Right hindlimb (tissue), 1 donor: ENCODE measurements at regions not wholly inside any gene's neighbourhood (a gene's known extent, or its start where the extent isn't known, plus 50 kb on each side); places are given as distances from the start of the nearest gene placed in this dataset.

Source experiments
- DNase-seq: peaks from one replicate; pipeline ENCODE4 v3.0.0-alpha.2; 2018

GRCh38 chr4:166498546-166498945 lies 625.5 kb downstream of the TLL1 start:
- no peak for DNase-seq

DNA sequence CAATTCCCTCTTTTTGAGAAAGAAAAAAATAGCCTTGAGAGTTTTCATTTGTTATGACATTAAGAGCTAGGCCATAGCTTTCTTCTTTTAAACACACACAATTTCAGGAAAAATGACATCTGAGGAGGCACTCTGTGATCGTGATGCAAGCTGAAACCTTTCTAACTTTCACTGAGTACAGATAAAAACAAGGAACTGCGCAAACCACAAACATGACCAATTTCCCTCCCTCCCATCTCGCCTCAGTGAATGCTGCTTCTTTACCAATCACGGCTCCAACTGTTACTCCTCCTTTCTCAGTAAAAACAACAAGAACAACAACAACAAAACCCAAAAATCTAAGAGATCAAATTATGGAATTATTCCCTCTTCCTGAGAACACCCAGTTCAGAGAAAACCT lies 626.8 kb downstream of the TLL1 start:
- no peak for DNase-seq

DNA sequence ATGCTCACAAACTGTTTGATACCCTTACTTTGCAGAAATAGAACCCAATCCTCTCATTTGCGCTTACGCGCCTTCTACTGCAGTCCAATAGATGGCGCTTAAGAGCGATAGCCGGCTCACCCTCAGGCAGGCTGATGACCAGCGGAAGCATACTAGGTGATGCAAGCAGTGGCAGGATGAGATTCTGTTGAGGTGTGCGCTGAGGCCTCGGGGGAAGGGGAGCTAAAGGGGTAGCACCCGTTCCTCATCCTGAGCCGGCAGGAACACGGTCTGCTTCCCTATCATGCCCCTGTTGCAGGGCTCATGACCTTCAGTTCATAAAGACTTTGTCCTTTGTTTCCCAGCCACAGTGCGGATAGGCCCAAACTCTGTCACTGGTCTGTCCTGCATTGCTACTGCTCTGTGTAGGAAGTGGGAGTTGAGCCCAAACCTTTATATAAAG lies 628.9 kb downstream of the TLL1 start:
- no peak for DNase-seq

- DNase-seq, result no peak
These were observed 629.6 kb downstream of the TLL1 start for GRCh38 chr4:166502660-166503059.

DNA sequence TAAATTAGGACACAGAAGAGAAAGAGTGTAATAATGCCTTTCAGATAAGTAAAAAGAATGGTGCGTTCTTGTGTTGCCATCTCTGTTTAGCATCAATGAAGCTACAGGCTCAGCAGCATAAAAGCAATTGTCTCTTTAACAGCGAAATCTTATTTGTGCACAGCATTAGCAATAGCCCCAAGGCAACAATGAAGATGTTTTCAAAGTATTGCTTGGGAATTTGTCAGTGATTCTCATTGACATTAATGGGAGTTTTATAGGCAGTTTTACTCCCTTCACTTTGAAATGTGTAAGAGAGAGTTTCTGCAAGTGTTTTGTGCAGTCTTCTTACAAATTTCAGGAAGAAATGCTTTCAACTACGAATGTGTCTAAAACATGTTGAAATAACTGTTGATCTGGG lies 633.0 kb downstream of the TLL1 start:
- DNase-seq, result no peak

DNA sequence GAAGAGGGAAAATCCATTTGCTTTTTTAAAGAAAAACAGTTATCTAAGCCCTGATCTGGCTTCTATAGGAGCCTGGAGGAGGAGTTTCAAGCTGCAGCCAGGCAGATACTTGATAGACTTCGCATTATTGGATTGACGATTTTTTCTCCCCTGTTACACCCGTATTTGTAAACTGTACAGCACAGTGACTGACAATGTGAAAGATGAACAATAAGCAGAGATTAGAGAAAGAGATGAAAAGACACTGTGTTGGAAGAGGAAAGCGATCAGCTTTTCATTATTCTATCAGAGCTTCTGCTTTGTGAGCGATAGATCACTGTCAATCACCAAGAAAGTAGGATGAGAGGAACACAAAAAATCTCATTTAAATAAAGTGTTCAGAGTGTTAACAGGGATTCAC lies 639.2 kb downstream of the TLL1 start:
- DNase-seq, result no peak

GRCh38 chr4:166518315-166518714 lies 645.3 kb downstream of the TLL1 start:
- DNase-seq, result no peak

GRCh38 chr4:166518776-166519175 lies 645.7 kb downstream of the TLL1 start:
- no peak for DNase-seq

DNA sequence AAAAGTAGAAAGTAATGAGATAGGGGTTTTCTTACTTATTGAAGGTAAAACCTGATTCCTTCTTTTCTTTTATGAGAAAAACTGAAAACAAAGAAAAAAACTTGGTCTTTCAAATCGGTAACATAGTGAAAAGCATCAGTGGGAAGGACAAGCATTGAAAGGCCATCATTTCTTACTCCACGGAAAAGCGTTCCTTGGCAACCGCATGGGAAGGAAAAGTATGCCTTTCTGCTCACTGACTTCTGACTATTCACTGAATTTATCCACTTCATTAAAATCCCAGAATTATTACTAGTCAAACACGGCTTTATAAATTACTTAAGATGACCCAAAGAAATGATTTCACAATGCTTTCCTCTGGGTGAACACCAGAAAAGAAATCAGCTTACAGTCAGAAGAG lies 646.7 kb downstream of the TLL1 start:
- DNase-seq, result no peak

GRCh38 chr4:166527500-166527899 lies 654.5 kb downstream of the TLL1 start:
- DNase-seq, result no peak

GRCh38 chr4:166531703-166532102 lies 658.7 kb downstream of the TLL1 start:
- no peak for DNase-seq

DNA sequence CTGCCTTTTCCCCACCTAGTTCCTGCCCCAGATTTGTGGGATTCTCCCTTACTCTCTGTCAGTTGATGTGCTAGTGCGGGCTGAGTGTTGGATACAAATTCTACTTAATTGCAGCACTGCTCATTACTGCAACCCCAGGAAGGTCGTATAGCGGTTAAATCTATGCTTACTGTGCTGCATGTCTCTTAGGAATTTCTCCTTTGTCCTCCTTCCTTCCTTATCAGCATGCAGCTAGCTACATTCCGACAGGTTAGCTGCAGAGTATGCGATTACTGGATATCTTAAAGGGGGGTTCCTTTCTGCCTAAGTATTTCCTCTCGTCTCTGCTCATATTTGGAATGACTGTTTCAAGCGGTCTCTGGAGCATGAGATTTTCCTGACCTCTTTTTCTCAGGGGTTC lies 662.8 kb downstream of the TLL1 start:
- DNase-seq, result no peak

- DNase-seq, result no peak
These were observed 665.5 kb downstream of the TLL1 start for GRCh38 chr4:166538491-166539005.

GRCh38 chr4:166546009-166546408 lies 673.0 kb downstream of the TLL1 start:
- DNase-seq, result no peak

DNA sequence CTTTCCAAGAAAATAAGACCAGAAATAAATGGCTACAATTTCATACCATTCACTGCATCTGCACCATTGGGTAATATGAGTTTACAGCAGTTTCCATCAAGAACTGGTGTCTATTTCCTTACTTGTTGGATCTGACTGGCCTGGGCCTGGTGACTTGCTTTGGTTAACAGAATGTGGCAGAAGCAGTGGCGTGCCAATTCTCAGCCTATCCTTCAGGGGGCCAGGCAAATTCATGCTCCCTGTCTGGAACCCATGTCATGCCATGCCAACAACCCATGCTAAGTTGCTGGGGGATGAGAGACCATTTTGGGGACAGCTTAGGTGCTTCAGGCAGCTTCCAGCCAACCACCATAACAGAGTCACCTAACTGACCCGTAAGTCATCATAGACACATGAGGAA lies 656.7 kb downstream of the SPOCK3 start:
- DNase-seq, result no peak

DNA sequence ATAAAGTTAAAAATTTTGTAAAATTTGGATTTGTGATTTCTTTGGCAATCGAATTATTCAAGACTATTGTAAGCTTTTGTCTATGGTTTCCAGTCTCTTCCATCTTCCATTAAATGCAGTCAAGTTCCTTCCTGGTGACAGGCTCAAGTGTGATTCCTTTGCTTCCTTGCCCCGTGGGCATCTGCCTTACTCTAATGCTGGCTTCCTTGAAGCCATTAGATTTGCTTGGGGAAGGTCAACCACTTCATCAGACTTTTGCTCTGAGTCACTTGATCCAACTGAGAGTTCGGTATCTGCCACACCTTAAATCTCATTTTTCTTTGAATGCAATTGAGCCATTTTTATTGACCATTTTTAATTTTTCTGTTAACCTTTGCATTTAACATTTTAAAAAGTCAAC lies 648.8 kb downstream of the SPOCK3 start:
- no peak for DNase-seq

- DNase-seq, result no peak
These were observed 639.9 kb downstream of the SPOCK3 start for GRCh38 chr4:166594326-166594946.

DNA sequence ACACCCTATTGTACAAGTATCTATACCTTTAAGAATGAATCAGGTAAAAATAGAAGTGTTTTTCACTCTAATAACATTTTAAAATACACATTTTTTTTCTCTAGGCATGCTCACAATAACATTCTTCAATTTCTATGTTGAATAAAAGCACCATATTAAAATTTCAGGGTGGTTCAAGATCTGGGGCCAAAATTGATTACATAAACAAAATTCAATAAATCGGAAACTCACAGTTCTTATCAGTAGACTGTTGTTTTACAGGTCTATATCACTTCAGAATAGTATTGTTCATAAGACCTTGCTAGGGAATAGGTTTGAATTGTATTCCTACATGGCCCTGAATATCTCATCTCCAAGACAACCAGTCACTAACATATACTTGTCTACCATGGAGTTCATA lies 634.0 kb downstream of the SPOCK3 start:
- no peak for DNase-seq

GRCh38 chr4:166602068-166602467 lies 632.2 kb downstream of the SPOCK3 start:
- no peak for DNase-seq

- no peak for DNase-seq
These were observed 611.8 kb downstream of the SPOCK3 start for GRCh38 chr4:166622425-166622977.

DNA sequence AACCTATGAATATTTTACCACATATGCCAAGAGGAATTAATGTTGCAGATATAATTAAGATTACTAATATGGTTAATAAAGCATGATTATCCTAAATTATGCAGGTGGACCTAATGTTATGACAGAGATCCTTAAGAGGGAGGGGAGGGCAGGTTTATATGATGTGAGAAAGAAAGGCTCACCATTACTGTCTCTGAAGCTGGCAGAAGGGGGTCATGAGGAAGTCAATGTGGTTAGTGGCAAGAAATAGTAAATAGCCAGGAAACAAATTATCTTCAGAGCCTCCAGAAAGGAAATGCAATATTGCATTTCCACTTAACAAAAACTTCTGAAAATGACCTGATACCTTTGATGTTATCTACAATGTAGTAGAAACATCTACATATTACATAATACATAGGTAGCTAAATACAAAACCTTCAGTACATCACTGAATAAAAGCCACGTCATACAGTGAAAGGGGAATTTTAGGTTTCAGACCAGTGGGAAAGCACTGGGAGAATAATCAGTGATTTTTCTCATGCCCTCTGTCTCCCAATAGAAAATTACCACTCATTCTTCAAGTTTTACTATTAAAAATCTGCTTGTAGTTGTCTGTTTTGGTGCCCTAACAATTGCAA lies 609.2 kb downstream of the SPOCK3 start:
- no peak for DNase-seq

DNA sequence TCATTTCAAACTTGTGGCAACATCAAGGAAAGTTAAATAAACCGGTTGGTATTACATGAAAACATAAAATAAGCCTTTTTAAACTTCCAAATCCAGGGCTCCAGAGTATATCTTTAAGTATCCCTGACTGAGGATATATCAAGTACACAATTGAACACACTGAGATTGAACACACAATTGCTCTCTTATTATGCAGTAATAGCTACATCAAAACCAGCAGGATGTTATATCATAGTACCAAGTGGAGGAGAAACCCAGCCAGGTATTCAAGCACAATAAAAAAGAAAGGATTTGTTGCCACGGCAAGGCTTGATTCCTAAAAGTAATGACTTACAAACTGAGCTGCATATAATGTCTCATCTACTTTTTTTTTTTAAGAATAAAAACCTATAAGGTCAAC lies 605.8 kb downstream of the SPOCK3 start:
- DNase-seq, result no peak

GRCh38 chr4:166635367-166635766 lies 598.9 kb downstream of the SPOCK3 start:
- DNase-seq, result no peak

DNA sequence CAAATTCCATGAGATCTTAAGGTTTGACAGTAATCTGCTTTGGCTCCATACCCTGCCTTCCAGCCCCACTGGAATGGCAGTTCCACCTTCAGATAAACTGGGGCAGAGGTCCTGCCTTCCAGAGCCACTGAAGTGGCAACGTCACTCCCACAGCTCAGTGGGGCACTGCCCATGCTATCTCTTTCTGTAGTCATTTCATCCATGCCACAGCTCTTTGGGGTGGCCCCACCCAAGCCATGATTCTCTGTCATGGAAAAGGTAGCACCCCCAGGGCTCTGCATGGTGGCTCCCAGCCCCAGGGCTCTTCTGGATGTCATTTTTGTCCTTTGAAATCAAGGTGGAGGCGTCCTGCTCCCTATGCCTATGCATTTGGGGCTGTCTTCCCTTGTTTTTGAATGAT lies 596.5 kb downstream of the SPOCK3 start:
- DNase-seq, result no peak

DNA sequence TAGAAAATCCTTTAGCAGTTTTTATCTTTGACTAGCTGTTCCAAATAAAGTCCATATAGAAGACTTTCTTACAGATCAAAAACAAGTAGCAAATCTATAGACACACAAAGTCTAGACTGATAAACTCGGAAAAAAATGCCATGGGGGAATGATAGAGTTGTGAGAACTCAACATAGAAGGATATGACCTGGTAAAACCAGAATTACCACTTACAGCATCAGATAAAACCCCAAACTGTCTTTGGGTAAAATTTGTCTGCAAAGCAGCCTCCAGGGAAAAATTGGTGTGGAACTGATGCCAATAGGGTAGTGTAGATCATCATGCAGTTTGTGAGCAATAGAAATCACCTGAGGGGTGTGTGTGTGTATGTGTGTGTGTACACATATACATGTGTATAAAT lies 579.1 kb downstream of the SPOCK3 start:
- DNase-seq, result no peak
